Spleen (tissue), 11 donors: ENCODE measurements at regions not wholly inside any gene's neighbourhood (a gene's known extent, or its start where the extent isn't known, plus 50 kb on each side); places are given as distances from the start of the nearest gene placed in this dataset.

Experiments used
- DNase-seq: peaks from one replicate; pipeline ENCODE4 v3.0.0-alpha.2; 2020
- H3K27ac ChIP-seq, 8 donors: fragments of 200-600 bp; sonication (generic) in 7 of 8; 1 replicate in 4 of 8; 2 replicates in 4 of 8; pipeline versions ENCODE4 v1.5.0 to v1.8.0; 2016 to 2021; ENCODE audit warnings: inconsistent platforms in 4 of 8, mild to moderate bottlenecking in 4 of 8, moderate library complexity in 1 of 8
- H3K27me3 ChIP-seq, 7 donors: fragments of 200-600 bp; sonication (generic) in 6 of 7; replicated peaks in 1 of 7; 1 replicate in 4 of 7; 2 replicates in 3 of 7; pipeline versions ENCODE4 v1.5.0 to v1.8.0; 2016 to 2021; ENCODE audit warnings: inconsistent platforms in 3 of 7, mild to moderate bottlenecking in 1 of 7
- H3K36me3 ChIP-seq, 6 donors: fragments of 200-600 bp; sonication (generic) in 5 of 6; 1 replicate in 4 of 6; 2 replicates in 2 of 6; pipeline versions ENCODE4 v1.5.0 to v1.8.0; 2016 to 2021; ENCODE audit warnings: inconsistent platforms in 2 of 6
- H3K4me1 ChIP-seq, 6 donors: fragments of 200-600 bp; sonication (generic) in 5 of 6; 1 replicate in 3 of 6; 2 replicates in 3 of 6; pipeline versions ENCODE4 v1.5.0 to v1.8.0; 2016 to 2021; ENCODE audit warnings: inconsistent platforms in 3 of 6
- H3K4me3 ChIP-seq, 8 donors: fragments of 200-600 bp; sonication (generic) in 7 of 8; 1 replicate in 4 of 8; 2 replicates in 4 of 8; pipeline versions ENCODE4 v1.5.0 to v1.8.0; 2016 to 2021; ENCODE audit warnings: inconsistent platforms in 4 of 8, mild to moderate bottlenecking in 4 of 8, moderate library complexity in 2 of 8
- H3K9me3 ChIP-seq, 8 donors: fragments of 200-600 bp; sonication (generic) in 7 of 8; 1 replicate in 4 of 8; 2 replicates in 4 of 8; pipeline versions ENCODE4 v1.5.0 to v1.8.0; 2016 to 2021; ENCODE audit warnings: inconsistent platforms in 4 of 8
- CTCF ChIP-seq, 11 experiments: fragments of 200-600 bp in 7 of 11; fragments of 450-650 bp in 4 of 11; sonication (generic) in 4 of 11; IDR thresholded peaks in 8 of 11; conservative IDR thresholded peaks in 3 of 11; 1 replicate in 7 of 11; 2 replicates in 4 of 11; pipeline versions ENCODE4 v1.4.0 to v1.8.0; 2016 to 2021; ENCODE audit warnings: antibody characterized with exemption in 11 of 11, inconsistent platforms in 4 of 11, mild to moderate bottlenecking in 1 of 11
- POLR2A ChIP-seq, 3 donors: fragments of 450-650 bp; IDR thresholded peaks; one replicate each; pipeline ENCODE4 v1.5.1; 2017; ENCODE audit warnings: antibody characterized with exemption in 3 of 3, mild to moderate bottlenecking in 1 of 3
- POLR2AphosphoS5 ChIP-seq, 3 donors: sonication (generic); formaldehyde crosslinking; IDR thresholded peaks; one replicate each; pipeline ENCODE4 v1.5.1; 2017; ENCODE audit warnings: antibody characterized with exemption in 3 of 3
- WGBS, 5 donors: extraction: QIAGEN DNeasy Blood & Tissue Kit in 3 of 5; methylation state at CpG; one replicate each; pipeline versions ENCODE4 v1.1.5 to v1.1.7; 2013 to 2018; 5-methylcytosine and 5-hydroxymethylcytosine counted together
- intact Hi-C: fragments of 100-400 bp; cut with DNase I; formaldehyde crosslinking; loops from one replicate; pipeline ENCODE4 v1.15.0; 2023; ENCODE audit warnings: low total_unique reads
- donor health status: healthy with polysubstance abuse.
- donor health status: DM: no; HTN: no; CAD: no; lungs with moderate emphysema.
- donor health status: DM: no; HTN: no; CAD: no.
- donor health status: Bipolar disorder and iron deficiency.
- donor health status: healthy.
- donor health status: DM: no; HTN: no; CAD: no.
- donor health status: DM: yes; HTN: yes; CAD: no.

GRCh38 chr5:29796013-29796412 is 1397.5 kb upstream of the CDH6 start:
- no peaks in the 10 kb centered on the region for H3K4me1 ChIP-seq
- peaks cover 0 to 15% (median 5%) of the 10 kb centered on the region in 8 donors for H3K9me3 ChIP-seq
- intact Hi-C loops, result no loop called here
- DNase-seq, result no peak
- TF ChIP-seq POLR2A (IDR thresholded peaks at IDR 0.05) (no peak), CTCF (IDR thresholded peaks at IDR 0.05 in 8 of 11, conservative IDR thresholded peaks at IDR 0.05 in 3 of 11) (no peak), POLR2AphosphoS5 (IDR thresholded peaks at IDR 0.05) (no peak)
- H3K27me3 ChIP-seq, result no peaks in the 10 kb centered on the region
- no peak overlapping the region for H3K4me3 ChIP-seq
- H3K36me3 ChIP-seq, result no peaks in the 10 kb centered on the region
- 38 to 52% (median 49%) methylated on average over 2 of the region's 2 CpGs for WGBS, 5 donors
- no peak overlapping the region for H3K27ac ChIP-seq

GRCh38 chr5:29795096-29795652 is 1398.3 kb upstream of the CDH6 start:
- Histone ChIP-seq H3K36me3 (no peaks in the 10 kb centered on the region), H3K4me3 (no peak overlapping the region), H3K4me1 (no peaks in the 10 kb centered on the region), H3K9me3 (peaks cover 0 to 9% (median 0%) of the 10 kb centered on the region in 8 donors), H3K27me3 (no peaks in the 10 kb centered on the region), H3K27ac (no peak overlapping the region)
- TF ChIP-seq POLR2AphosphoS5 (IDR thresholded peaks at IDR 0.05) (no peak), CTCF (IDR thresholded peaks at IDR 0.05 in 8 of 11, conservative IDR thresholded peaks at IDR 0.05 in 3 of 11) (no peak), POLR2A (IDR thresholded peaks at IDR 0.05) (no peak)
- intact Hi-C loops, result no loop called here
- whole genome bisulfite sequencing, 5 donors, result 51 to 81% (median 68%) methylated on average over 2 of the region's 2 CpGs
- no peak for DNase-seq

GRCh38 chr5:29794141-29794787 is 1399.2 kb upstream of the CDH6 start:
- no peak for DNase-seq
- H3K27me3 ChIP-seq, result no peaks in the 10 kb centered on the region
- intact Hi-C loops, result no loop called here
- 56 to 86% (median 61%) methylated on average over 5 of the region's 5 CpGs for WGBS, 5 donors
- no peak overlapping the region for H3K27ac ChIP-seq
- no peak for TF ChIP-seq POLR2A (IDR thresholded peaks at IDR 0.05)
- no peak for TF ChIP-seq POLR2AphosphoS5 (IDR thresholded peaks at IDR 0.05)
- TF ChIP-seq CTCF (IDR thresholded peaks at IDR 0.05 in 8 of 11, conservative IDR thresholded peaks at IDR 0.05 in 3 of 11), result no peak
- no peak overlapping the region for H3K4me3 ChIP-seq
- H3K4me1 ChIP-seq, result no peaks in the 10 kb centered on the region
- no peaks in the 10 kb centered on the region for H3K36me3 ChIP-seq
- peaks cover 0 to 3% (median 0%) of the 10 kb centered on the region in 8 donors for H3K9me3 ChIP-seq

- no peaks in the 10 kb centered on the region for H3K36me3 ChIP-seq
- H3K4me3 ChIP-seq, result no peak overlapping the region
- no peaks in the 10 kb centered on the region for H3K4me1 ChIP-seq
- peaks cover 0 to 15% (median 0%) of the 10 kb centered on the region in 8 donors for H3K9me3 ChIP-seq
- TF ChIP-seq POLR2A (IDR thresholded peaks at IDR 0.05) (no peak), POLR2AphosphoS5 (IDR thresholded peaks at IDR 0.05) (no peak), CTCF (IDR thresholded peaks at IDR 0.05 in 8 of 11, conservative IDR thresholded peaks at IDR 0.05 in 3 of 11) (no peak)
- H3K27me3 ChIP-seq, result no peaks in the 10 kb centered on the region
- DNase-seq, result no peak
- intact Hi-C loops, result no loop called here
- no peak overlapping the region for H3K27ac ChIP-seq
These were observed 1403.2 kb upstream of the CDH6 start for GRCh38 chr5:29790281-29790680.
